GM19238 (cell line): ENCODE measurements at regions not wholly inside any gene's neighbourhood (a gene's known extent, or its start where the extent isn't known, plus 50 kb on each side); places are given as distances from the start of the nearest gene placed in this dataset.

Experiments
- DNase-seq: peaks from one replicate; pipeline ENCODE4 v3.0.0; 2011; ENCODE audit warnings: low spot score; ENCODE audit not compliant: insufficient read length

DNA sequence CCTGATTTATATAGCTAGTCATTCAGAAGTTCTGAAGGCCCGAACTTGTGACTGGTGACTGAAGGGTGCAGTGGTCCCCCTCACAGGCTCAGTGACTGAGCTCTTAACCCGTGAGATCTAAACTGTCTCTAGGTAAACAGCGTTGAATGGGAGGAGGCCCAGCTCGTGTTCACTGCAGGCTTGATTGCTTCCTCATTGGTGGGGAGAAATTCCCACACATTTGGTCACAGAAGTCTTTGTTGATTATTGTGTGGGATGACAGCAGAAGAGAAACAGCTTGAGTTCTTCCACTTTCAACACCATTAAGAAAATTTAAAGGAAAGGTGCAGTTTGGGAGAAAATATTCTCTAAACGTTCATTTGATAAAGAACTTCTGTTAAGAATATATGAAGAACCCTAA, 1178.0 kb downstream of the UQCRFS1 start:
- no peak for DNase-seq

GRCh38 chr19:28028881-28029444, 1184.0 kb downstream of the UQCRFS1 start:
- DNase-seq = no peak

DNA sequence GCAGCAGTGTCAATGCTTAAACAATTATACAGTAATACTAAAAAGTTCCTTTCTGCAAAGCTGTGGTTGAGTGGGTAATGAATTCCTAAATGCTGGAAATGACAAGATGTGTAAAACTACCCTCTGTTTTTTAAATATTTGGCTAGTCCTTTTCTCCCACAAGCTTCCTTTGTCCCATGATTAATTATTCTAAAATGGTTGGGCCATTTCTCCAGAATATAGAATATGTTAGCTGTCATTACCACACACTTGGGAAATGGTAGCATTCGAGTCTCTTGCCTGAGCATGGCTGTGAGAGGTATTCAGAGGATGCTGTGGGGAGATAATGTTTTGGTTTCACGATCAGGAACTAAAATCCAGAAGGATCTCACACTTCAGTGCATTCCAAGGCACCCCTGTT, 1185.8 kb downstream of the UQCRFS1 start:
- DNase-seq = no peak

DNA sequence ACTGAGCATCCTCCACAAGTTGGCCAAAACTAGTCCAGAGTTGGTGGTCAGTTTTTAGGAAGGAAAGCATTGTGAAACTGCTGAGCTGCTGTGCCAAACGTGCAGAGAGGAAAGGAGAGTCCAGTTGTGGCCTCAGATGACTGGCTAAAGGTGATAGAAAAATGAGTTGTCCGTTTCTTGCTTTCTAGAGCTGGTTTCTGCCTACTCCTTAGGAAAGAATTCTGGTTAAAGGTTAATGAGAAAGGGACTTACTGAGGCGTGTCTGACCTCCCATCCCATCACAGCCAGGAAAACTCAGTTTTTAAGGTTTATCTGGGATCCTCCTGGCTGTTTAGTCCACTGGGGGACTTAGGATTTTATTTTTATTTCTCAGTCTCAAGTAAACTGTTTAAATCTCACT, 1186.3 kb downstream of the UQCRFS1 start:
- DNase-seq = no peak

- no peak for DNase-seq
Observed at GRCh38 chr19:28024920-28025319, 1188.0 kb downstream of the UQCRFS1 start.

- no peak for DNase-seq
Observed at GRCh38 chr19:28023064-28023463, 1189.9 kb downstream of the UQCRFS1 start.

- no peak for DNase-seq
Observed at GRCh38 chr19:28022506-28022905, 1190.4 kb downstream of the UQCRFS1 start.

- DNase-seq = no peak
Observed at GRCh38 chr19:28021259-28022185, 1191.4 kb downstream of the UQCRFS1 start.

GRCh38 chr19:28020619-28021258, 1192.2 kb downstream of the UQCRFS1 start:
- no peak for DNase-seq

- no peak for DNase-seq
Observed at GRCh38 chr19:28019901-28020300, 1193.0 kb downstream of the UQCRFS1 start.

DNA sequence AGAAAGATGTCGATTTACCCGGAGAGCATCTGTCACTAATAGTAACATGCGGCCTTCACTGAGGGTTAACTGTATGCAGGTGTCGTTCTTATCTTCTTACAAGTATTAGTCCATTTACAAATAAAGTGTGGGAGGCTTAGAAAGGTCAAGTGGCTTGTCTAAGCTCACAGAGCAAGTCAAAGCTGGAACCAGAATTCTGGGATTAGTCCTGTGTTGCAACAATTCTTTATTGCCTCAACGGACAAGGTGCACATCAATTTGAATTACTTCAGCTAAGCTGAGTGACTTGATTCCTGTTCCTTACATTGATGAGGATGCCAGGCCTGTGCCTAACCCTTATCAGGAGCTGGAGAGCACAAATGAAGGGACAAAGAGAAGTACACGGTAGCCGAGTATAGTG, 1193.6 kb downstream of the UQCRFS1 start:
- DNase-seq = no peak

- no peak for DNase-seq
Observed at GRCh38 chr19:28018499-28018898, 1194.5 kb downstream of the UQCRFS1 start.

DNA sequence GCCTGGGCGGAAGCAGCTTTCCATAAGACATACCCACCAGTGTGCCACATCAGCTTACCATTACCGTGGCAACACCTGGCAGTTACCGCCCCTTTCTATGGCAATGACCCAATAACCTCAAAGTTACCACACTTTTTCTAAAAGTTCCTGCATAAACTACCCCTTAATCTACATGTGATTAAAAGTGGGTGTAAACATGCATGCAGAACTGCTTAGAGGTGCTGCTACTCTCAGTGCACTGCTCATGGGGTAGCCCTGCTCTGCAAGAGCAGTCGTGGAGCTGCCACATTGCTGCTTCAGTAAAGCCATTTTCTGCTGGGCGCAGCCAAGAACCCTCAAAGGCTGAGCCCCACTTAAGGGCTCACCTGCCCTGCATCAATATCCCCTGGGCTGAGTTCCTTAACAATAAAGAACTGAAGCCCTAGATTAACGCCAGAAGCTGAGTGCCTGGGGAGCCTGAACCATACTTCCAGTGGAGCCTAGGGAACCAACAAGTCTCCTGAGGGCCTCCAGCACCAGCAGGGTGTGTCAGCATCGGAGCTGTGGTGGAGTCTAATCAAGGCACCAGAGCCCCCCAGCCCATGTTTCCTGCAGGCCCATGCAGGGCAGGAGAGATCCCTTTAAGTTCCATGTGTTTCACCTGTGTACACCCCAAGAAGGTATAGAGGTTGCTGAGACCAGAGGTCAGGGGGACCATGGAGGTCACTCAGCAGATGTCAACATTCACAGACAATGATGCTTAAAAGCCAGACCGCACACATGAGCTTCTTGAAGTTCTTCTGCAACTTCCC, 1198.1 kb downstream of the UQCRFS1 start:
- no peak for DNase-seq

DNA sequence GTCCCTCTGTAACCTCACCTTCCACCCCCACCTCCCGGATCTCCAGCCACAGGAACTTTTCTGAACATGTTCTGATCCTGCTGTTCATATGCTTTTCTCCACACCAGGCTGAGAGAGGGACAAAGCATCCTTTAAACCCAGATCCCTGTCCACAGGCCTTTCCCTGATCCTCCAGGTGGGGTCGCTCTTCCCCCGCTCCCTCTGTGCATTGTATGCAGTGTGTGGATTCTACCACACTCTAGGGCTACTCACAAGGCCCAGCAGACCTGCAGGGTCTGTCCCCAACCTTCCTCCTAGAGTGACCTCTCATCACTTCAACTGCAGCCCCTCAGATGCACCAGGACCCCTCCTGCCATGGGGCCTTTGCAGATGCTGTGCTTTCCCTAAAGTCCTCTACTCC, 1200.6 kb downstream of the UQCRFS1 start:
- DNase-seq = no peak

DNA sequence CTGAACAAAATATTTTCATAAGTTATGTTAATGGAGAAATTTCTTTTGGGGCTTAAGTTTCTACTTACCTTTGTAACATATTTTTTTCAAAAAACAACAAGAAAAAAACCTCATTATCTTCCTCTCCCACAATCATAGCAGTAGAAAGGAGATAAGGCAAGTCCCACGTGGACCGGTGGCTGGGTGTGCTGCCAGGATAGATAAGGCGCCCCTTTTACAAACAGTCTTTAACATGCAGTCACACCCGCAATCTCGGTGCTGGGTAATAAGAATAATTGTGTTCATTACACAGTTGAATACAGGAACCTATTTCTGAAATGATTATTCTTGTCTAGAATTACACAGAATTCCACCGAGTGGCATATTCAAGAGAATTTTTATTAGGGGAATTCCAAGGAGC, 1202.3 kb downstream of the UQCRFS1 start:
- DNase-seq = no peak

GRCh38 chr19:28009696-28010095, 1203.3 kb downstream of the UQCRFS1 start:
- DNase-seq = no peak

GRCh38 chr19:28008695-28009094, 1204.3 kb downstream of the UQCRFS1 start:
- DNase-seq = no peak

DNA sequence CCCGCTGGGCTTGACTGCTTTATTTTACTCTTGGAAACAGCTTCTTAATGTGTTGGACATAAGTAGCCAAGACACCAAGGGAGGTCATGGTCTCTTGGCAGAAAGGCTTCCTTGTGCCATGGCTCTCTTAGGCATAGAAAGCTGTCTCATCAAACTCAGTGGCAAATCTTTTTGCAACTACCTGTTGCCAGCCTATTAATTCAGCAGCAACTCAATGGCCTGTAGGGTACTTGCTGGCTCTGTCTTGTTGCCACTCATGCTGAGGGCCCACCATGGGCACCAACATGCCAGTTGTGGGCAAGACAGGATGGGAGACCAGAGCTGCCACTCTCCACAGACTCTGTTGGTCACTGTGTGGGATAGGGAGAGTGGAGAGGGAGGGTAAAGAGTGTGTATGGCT, 1209.4 kb downstream of the UQCRFS1 start:
- DNase-seq = no peak

- DNase-seq = no peak
Observed at GRCh38 chr19:27997069-27997468, 1215.9 kb downstream of the UQCRFS1 start.

DNA sequence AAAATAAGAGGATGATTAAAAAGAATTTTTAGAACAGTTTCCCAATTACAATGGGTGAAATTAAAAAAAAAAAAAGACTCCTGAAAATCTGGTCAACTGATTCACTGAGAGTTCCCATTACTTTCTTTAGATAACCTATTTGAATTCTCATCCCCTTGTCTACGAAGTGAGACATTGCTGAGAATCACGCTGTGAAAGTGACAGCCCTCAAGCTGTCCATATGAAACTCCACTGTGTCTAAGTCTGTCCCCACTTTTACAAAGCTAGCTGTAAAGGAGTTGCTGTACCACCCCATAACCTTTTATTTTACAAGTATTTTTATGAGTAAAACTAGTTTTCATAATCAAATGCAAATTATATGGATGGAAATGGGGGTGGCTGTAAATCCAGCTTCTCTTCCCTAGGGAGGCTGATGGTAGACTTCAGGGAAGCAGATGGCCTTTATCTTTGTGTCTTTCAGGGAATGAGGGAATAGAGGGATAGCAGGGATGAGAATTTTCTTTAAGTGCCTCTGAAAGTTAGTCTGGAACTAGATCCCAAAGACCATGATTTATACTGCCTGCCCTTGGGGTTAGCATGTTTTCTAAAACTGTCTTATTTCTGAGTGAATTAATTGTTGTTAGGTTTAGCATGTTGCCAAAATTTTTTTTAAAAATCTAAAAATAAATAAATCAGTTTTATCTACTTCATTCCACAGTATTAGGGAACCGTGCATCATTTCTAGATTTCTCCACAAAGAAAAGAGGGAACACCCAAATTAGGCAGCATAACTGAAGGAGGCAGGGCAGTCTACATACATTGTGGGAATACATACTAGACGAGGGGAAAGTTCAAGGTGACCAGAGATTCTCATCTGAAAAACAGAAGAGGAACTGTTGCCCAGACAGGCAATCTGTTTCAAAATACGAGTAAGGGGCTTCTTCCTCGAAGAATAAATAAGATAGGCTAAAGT, 1219.1 kb downstream of the UQCRFS1 start:
- no peak for DNase-seq

GRCh38 chr19:27986299-27986698, 1226.7 kb downstream of the UQCRFS1 start:
- DNase-seq = no peak
